ENCODE measurements at regions not wholly inside any gene's neighbourhood (a gene's known extent, or its start where the extent isn't known, plus 50 kb on each side); places are given as distances from the start of the nearest gene placed in this dataset.

DNA sequence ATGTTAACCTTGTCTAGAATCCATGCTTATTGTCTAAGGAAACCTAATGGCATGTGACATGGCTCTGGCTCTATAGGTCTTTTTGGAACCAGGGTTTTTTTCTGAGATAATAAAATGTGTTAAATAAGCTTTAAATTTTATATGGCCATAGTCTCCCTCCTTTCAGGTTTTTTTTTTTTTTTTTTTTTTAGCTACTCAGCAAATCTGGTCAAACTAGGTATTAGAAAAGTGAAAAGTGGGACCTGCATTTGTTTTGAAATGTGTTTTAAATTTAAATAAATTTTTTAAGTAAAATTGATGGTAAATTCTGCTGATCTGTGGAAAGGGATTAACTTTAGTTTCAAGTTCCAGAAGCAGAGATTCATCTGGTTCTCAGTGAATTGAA is 52.1 kb upstream of the NANOGP8 start:
- Mint-ChIP-seq H3K4me1 (no peaks in the 10 kb centered on the region), H3K27ac (no peak overlapping the region), H3K4me3 (no peak overlapping the region), H3K9me3 (peaks cover 0 to 1% (median 0%) of the 10 kb centered on the region in 3 donors), H3K27me3 (no peaks in the 10 kb centered on the region), H3K36me3 (no peaks in the 10 kb centered on the region)

DNA sequence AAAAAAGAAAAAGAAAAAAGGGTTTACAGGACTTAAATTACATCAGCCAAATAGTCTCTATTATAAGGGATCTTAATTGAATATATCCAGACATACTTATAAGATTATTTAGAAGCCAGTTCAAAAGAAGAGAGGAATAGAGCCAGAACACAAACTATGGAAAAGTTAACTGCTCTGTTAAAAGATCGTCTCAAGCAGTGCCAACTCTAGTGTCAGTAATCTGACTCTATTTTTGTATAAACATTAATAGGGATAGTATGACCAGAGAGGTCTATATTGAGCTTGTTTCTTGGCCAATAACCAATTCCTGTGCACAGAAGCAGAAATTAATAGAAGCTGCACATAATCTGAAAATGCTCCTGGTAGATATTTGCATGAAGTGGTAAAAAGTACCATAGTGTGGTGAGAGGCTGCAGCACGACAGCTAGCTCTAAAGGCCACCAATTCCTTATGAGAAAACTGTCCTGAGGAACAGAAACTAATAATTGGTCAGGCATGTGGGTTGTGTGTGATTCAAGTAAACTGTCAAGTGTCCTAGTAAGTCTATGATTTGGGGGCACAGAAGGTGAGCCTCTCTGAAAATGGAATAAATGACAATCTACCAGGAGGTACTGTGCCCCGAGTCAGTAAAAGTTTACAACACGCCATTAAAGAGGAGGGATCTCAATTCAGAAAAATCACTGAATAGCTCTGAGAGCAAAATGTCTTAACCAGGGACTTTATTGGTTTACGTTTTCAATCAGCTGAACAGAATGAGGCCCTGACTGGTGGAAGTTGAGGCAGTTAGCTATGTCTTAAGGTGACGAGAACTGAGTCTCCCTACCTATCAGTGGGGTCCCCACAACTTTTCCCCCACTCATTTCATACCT is 51.5 kb upstream of the NANOGP8 start:
- Mint-ChIP-seq H3K27ac (no peak overlapping the region), H3K36me3 (peaks cover 2% of the 10 kb centered on the region), H3K9me3 (peaks cover 0 to 3% (median 1%) of the 10 kb centered on the region in 3 donors), H3K4me1 (no peaks in the 10 kb centered on the region), H3K4me3 (no peak overlapping the region), H3K27me3 (peaks cover 2% of the 10 kb centered on the region)

Data from IgD-negative memory B cell (primary cell).